ENCODE measurements at regions not wholly inside any gene's neighbourhood (a gene's known extent, or its start where the extent isn't known, plus 50 kb on each side); places are given as distances from the start of the nearest gene placed in this dataset.

- no peak overlapping the region for H3K27ac Mint-ChIP-seq
- H3K27me3 Mint-ChIP-seq (ENCODE audit: low read depth) = peaks cover 5% of the 10 kb centered on the region
- no peaks in the 10 kb centered on the region for H3K4me1 Mint-ChIP-seq
- peaks cover 9% of the 10 kb centered on the region for H3K9me3 Mint-ChIP-seq
- no peak for DNase-seq (ENCODE audit: low spot score in 2 of 2, unreplicated experiment in 2 of 2)
- H3K4me3 Mint-ChIP-seq = no peak overlapping the region
- TF ChIP-seq CTCF (IDR thresholded peaks at IDR 0.05; ENCODE audit: unreplicated experiment) = no peak
- H3K36me3 Mint-ChIP-seq = no peaks in the 10 kb centered on the region
Measured at GRCh38 chr9:100938507-100938906, 90.0 kb upstream of the PLPPR1 start.

GRCh38 chr9:100939636-100940035 is 88.9 kb upstream of the PLPPR1 start:
- H3K9me3 Mint-ChIP-seq = peaks cover 11% of the 10 kb centered on the region
- H3K27ac Mint-ChIP-seq = no peak overlapping the region
- H3K27me3 Mint-ChIP-seq (ENCODE audit: low read depth) = peaks cover 7% of the 10 kb centered on the region
- H3K4me1 Mint-ChIP-seq = no peaks in the 10 kb centered on the region
- H3K36me3 Mint-ChIP-seq = no peaks in the 10 kb centered on the region
- H3K4me3 Mint-ChIP-seq = no peak overlapping the region
- no peak for TF ChIP-seq CTCF (IDR thresholded peaks at IDR 0.05; ENCODE audit: unreplicated experiment)
- no peak for DNase-seq (ENCODE audit: low spot score in 2 of 2, unreplicated experiment in 2 of 2)

- H3K4me3 Mint-ChIP-seq = no peak overlapping the region
- H3K4me1 Mint-ChIP-seq = no peaks in the 10 kb centered on the region
Measured at GRCh38 chr9:100959226-100959625, 69.3 kb upstream of the PLPPR1 start.

More at GRCh38 chr9:100959226-100959625, 69.3 kb upstream of the PLPPR1 start:
- H3K9me3 Mint-ChIP-seq = no peaks in the 10 kb centered on the region
- no peak overlapping the region for H3K27ac Mint-ChIP-seq
- no peak for DNase-seq (ENCODE audit: low spot score in 2 of 2, unreplicated experiment in 2 of 2)
- H3K27me3 Mint-ChIP-seq (ENCODE audit: low read depth) = peaks cover 3% of the 10 kb centered on the region
- no peaks in the 10 kb centered on the region for H3K36me3 Mint-ChIP-seq
- no peak for TF ChIP-seq CTCF (IDR thresholded peaks at IDR 0.05; ENCODE audit: unreplicated experiment)

All from mesothelial cell of epicardium (in vitro differentiated cells).